ENCODE measurements at regions not wholly inside any gene's neighbourhood (a gene's known extent, or its start where the extent isn't known, plus 50 kb on each side); places are given as distances from the start of the nearest gene placed in this dataset.

DNA sequence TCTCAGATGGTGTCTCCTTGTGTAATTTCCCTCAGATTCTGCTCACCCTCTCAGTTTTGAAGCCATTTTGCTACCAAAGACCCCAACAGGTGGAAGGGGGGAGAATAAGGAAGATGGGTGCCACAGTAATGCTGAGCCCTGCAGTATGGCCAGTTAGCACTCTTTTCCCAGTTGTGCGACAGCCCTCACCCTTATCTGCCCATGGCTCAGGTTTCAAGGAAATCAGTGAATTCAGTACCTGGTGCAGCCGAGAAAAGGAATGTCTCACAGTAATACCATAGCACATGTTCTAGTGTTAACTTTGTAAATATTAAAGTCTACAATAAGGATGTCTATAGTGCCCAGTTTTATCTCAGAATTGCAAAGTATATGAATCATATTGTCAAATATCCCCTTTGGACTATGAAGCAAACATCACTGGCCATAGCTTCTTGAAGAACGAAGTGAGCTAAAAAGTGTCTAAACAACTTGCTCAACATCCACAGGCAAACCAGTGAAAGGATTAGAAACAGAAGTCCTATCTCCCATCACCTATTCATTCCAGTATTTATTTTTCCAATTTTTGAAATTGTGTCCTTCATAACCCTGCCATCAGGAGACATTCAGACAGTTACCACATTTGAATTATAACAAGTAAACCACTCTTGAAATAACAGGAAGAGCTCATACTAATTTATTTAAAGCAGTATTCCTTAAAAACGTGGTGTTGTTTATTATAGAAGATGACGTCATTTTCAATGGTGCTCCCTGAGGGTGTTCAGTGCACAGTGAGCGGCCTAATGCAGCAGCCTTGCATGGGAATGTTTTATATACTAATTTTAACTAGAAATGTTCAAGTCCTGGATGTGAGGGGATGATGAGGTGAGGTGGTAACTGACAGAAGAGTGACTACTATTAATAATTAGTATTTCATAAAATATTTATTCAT is 366.2 kb downstream of the TFAP2A start:
- Histone ChIP-seq H3K4me3 (ENCODE audit: low read length) (no peak overlapping the region), H3K27me3 (ENCODE audit: insufficient read depth, low read length) (no peaks in the 10 kb centered on the region), H3K9me3 (ENCODE audit: insufficient read depth, low read depth, low read length) (peaks cover 3% of the 10 kb centered on the region; the same call in 1 of the 2 replicates), H3K27ac (ENCODE audit: low read length) (no peak overlapping the region), H3K4me1 (ENCODE audit: insufficient read depth, low read length) (no peaks in the 10 kb centered on the region), H3K36me3 (ENCODE audit: insufficient read depth, low read depth, low read length) (no peaks in the 10 kb centered on the region), H3K9ac (ENCODE audit: low read depth, low read length) (no peak overlapping the region)

DNA sequence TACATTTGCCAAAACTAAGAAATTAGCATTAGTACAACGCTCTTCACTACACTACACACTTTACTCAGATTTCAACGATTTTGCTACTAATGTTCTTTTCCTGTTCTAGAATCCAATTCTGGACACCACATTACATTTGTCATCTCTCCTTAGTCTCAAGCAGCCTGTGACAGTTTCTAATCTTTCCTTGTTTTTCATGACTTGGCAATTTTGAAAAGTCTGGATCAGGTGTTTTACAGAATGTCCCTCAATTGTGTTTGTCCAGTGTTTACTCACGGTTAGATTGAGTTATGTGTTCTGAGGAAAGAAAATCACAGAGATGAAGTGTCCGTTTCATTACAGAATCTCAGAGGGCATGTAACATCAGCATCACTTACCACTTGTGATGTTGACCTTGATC is 372.6 kb downstream of the TFAP2A start:
- Histone ChIP-seq H3K27ac (ENCODE audit: low read length) (no peak overlapping the region), H3K36me3 (ENCODE audit: insufficient read depth, low read depth, low read length) (no peaks in the 10 kb centered on the region), H3K27me3 (ENCODE audit: insufficient read depth, low read length) (no peaks in the 10 kb centered on the region), H3K4me1 (ENCODE audit: insufficient read depth, low read length) (no peaks in the 10 kb centered on the region), H3K4me3 (ENCODE audit: low read length) (no peak overlapping the region), H3K9me3 (ENCODE audit: insufficient read depth, low read depth, low read length) (no peaks in the 10 kb centered on the region), H3K9ac (ENCODE audit: low read depth, low read length) (no peak overlapping the region)

DNA sequence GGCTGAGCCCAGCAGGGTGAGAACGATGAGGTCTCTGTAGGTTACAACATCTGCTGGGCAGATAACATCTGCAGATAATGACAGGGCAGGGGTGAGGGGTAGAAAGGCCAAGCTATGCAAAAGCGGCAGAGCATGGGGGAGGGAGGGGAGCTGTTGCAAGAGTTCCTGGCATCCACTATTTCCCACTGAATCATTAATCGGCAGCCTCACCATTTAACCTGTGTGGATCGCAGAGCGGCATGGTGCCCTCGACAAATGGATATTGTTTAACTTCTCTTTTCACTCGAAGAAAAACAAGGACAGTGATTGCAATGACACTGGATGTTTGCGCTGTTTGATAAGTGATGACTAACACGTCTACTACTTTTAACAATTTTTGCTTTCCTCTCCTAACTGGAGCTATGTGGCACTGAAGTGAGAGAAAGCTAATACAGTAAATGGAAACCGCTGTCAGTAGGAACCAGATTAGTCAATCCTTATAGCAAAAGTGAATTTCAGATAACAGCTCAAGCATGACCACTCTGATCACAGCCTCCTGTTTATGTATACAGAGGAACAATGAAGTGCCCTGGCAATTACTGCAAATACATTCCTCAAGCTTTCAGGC is 381.5 kb downstream of the TFAP2A start:
- no peak overlapping the region for H3K4me3 ChIP-seq (ENCODE audit: low read length)

DNA sequence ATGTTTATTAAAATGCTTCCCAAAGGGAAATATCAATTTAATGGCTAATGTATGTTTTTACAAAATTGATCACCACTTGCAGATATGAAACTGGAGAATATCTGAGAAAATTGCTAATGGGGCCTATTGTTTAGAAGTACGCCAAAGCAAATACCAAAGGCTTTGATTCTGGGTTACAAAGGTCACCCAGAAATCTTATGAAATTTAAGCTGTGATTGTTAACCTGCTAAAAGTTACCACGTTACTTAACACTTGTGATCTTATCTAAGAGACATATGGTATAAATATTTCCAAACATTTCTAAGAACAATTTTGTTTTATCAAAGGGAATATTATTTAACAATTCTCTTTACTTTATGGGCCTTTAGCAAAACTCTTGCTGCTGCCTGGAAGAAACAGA is 383.3 kb downstream of the TFAP2A start:
- no peak overlapping the region for H3K9ac ChIP-seq (ENCODE audit: low read depth, low read length)
- no peak overlapping the region for H3K4me3 ChIP-seq (ENCODE audit: low read length)
- H3K27ac ChIP-seq (ENCODE audit: low read length), result no peak overlapping the region
- no peaks in the 10 kb centered on the region for H3K36me3 ChIP-seq (ENCODE audit: insufficient read depth, low read depth, low read length)
- no peaks in the 10 kb centered on the region for H3K27me3 ChIP-seq (ENCODE audit: insufficient read depth, low read length)
- no peaks in the 10 kb centered on the region for H3K9me3 ChIP-seq (ENCODE audit: insufficient read depth, low read depth, low read length)
- H3K4me1 ChIP-seq (ENCODE audit: insufficient read depth, low read length), result no peaks in the 10 kb centered on the region

More for the DNA sequence above, 381.5 kb downstream of the TFAP2A start:
- H3K27me3 ChIP-seq (ENCODE audit: insufficient read depth, low read length), result no peaks in the 10 kb centered on the region
- H3K36me3 ChIP-seq (ENCODE audit: insufficient read depth, low read depth, low read length), result no peaks in the 10 kb centered on the region
- no peak overlapping the region for H3K9ac ChIP-seq (ENCODE audit: low read depth, low read length)
- H3K27ac ChIP-seq (ENCODE audit: low read length), result no peak overlapping the region
- H3K4me1 ChIP-seq (ENCODE audit: insufficient read depth, low read length), result no peaks in the 10 kb centered on the region
- no peaks in the 10 kb centered on the region for H3K9me3 ChIP-seq (ENCODE audit: insufficient read depth, low read depth, low read length)

DNA sequence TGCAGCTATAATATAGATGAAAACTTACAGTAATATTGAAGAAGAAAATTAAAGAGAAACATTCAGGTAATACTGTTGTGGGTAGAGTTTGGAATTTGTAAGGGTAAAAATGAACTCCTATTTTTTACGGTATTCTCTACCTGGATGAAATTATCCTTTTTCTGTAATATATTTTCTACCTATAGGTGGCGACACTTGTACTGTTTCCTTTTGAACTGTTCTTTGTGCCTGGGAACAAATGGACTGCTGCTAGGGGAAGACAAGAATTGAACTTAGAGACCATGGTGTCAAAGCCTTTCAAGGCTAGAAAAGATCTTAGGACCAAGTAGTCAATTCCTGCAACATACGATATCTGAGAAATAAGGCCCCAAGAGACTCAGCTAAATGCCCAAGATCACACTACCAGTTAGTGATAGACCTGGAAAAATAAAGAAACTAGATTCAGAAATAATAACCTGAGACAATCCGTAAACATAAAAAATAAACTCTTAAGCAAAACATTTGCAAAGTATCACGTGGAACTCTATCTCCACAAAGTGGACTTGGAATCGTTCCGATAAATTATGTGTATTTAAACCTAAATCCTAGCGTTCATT is 383.8 kb downstream of the TFAP2A start:
- Histone ChIP-seq H3K27me3 (ENCODE audit: insufficient read depth, low read length) (no peaks in the 10 kb centered on the region), H3K4me3 (ENCODE audit: low read length) (no peak overlapping the region), H3K27ac (ENCODE audit: low read length) (no peak overlapping the region), H3K36me3 (ENCODE audit: insufficient read depth, low read depth, low read length) (no peaks in the 10 kb centered on the region), H3K4me1 (ENCODE audit: insufficient read depth, low read length) (no peaks in the 10 kb centered on the region), H3K9me3 (ENCODE audit: insufficient read depth, low read depth, low read length) (no peaks in the 10 kb centered on the region), H3K9ac (ENCODE audit: low read depth, low read length) (no peak overlapping the region)

DNA sequence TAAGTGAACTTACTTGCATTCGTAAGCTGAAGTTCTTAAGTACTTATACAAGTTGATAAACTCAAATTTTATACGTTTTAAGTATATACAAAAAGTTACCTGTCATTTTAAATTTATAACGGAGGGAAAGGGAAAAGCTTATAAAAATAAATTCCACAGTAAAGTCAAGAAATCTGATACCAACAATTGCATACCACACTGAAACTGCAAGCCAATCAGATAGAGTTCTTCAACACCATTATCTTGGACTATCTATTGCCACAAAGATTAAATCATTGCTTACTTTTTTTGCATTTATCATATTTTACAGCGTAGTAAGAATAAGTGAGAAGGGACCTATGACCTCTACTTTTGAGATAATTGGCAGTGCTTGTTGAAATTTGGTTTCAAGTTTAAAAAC is 386.7 kb downstream of the TFAP2A start:
- Histone ChIP-seq H3K9ac (ENCODE audit: low read depth, low read length) (no peak overlapping the region), H3K27ac (ENCODE audit: low read length) (no peak overlapping the region), H3K9me3 (ENCODE audit: insufficient read depth, low read depth, low read length) (no peaks in the 10 kb centered on the region), H3K4me1 (ENCODE audit: insufficient read depth, low read length) (no peaks in the 10 kb centered on the region), H3K27me3 (ENCODE audit: insufficient read depth, low read length) (no peaks in the 10 kb centered on the region), H3K4me3 (ENCODE audit: low read length) (no peak overlapping the region), H3K36me3 (ENCODE audit: insufficient read depth, low read depth, low read length) (no peaks in the 10 kb centered on the region)

DNA sequence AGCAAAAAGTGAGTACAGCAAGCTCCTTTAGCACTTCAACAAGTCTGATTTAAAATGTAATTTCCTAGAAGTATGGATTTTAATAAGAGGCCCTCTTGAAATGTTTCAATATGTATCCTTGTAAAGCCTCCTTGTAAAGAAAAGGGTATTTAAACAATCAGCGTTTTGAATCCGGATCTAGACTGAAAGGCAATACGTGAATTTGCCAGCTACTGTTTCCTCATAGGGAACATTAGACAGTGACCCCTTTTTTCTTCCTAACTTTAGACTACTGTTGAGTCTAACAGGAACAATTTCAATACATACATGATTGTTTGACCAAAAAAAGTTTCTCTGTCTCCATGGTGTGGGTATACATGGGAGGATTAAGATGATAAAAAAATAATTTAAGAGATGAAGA is 395.0 kb downstream of the TFAP2A start:
- Histone ChIP-seq H3K27ac (ENCODE audit: low read length) (no peak overlapping the region), H3K4me1 (ENCODE audit: insufficient read depth, low read length) (no peaks in the 10 kb centered on the region), H3K27me3 (ENCODE audit: insufficient read depth, low read length) (no peaks in the 10 kb centered on the region), H3K9ac (ENCODE audit: low read depth, low read length) (no peak overlapping the region), H3K9me3 (ENCODE audit: insufficient read depth, low read depth, low read length) (no peaks in the 10 kb centered on the region), H3K36me3 (ENCODE audit: insufficient read depth, low read depth, low read length) (no peaks in the 10 kb centered on the region), H3K4me3 (ENCODE audit: low read length) (no peak overlapping the region)

DNA sequence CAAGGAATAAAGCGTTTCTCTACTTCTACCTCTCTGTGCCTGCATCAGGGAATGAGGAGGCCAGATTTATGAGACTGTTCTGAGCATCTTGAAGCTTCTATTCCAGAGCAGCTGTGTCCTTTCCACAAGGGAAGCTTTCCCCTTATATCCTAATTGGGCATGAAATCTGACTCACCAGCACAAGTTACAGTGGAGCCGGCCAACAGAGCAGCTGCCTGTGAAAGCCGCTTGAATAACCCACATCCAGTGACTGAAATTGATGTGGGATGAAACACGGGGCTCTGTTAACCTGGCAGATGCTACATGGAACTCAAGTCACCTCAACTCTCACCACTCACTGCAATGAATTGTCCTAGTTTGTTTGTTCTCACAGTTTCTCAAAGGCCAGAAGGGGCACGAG is 400.3 kb downstream of the TFAP2A start:
- Histone ChIP-seq H3K27me3 (ENCODE audit: insufficient read depth, low read length) (no peaks in the 10 kb centered on the region), H3K4me1 (ENCODE audit: insufficient read depth, low read length) (no peaks in the 10 kb centered on the region), H3K36me3 (ENCODE audit: insufficient read depth, low read depth, low read length) (no peaks in the 10 kb centered on the region), H3K4me3 (ENCODE audit: low read length) (no peak overlapping the region), H3K9me3 (ENCODE audit: insufficient read depth, low read depth, low read length) (peaks cover 9% of the 10 kb centered on the region; the same call in 1 of the 2 replicates), H3K9ac (ENCODE audit: low read depth, low read length) (no peak overlapping the region), H3K27ac (ENCODE audit: low read length) (no peak overlapping the region)

DNA sequence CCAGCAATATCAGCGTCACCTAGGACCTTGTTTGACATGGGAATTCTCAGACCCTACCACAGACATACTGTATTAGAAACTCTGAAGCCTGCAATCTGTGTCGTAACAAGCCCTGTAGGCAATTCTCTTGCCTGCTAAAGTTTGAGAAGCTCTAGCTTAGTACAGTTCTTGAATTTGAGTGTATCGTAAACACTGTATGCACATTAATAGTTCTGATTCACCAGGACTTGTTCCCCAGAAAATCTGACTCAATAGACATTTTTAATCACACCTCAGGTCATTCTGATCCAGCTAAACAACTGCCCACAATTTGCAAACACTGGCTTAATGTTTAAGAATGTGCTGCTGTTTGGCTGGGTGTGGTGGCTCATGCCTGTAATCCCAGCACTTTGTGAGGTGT is 414.3 kb downstream of the TFAP2A start:
- Histone ChIP-seq H3K4me3 (ENCODE audit: low read length) (no peak overlapping the region), H3K36me3 (ENCODE audit: insufficient read depth, low read depth, low read length) (no peaks in the 10 kb centered on the region), H3K9me3 (ENCODE audit: insufficient read depth, low read depth, low read length) (no peaks in the 10 kb centered on the region), H3K27me3 (ENCODE audit: insufficient read depth, low read length) (no peaks in the 10 kb centered on the region), H3K9ac (ENCODE audit: low read depth, low read length) (no peak overlapping the region), H3K4me1 (ENCODE audit: insufficient read depth, low read length) (no peaks in the 10 kb centered on the region), H3K27ac (ENCODE audit: low read length) (no peak overlapping the region)

DNA sequence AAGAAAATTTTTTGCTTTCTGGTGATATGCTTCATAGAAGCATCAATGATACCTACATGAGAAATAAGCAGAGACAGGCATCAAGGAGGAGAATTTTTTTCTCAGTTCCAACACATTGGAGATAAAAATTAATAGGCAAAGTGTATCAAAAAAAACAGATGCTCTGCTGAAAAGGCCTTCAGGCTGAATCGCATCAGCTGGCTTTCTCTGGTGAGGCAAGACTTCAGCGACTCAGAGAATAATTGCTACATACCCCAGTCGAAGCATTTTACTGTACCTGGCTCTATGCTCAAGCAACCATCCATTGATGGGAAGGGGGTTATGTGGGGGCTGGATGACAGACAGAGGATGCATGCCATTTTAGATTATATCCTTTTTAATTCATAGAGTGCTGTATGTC is 415.1 kb downstream of the TFAP2A start:
- Histone ChIP-seq H3K4me3 (ENCODE audit: low read length) (no peak overlapping the region), H3K27ac (ENCODE audit: low read length) (no peak overlapping the region), H3K9me3 (ENCODE audit: insufficient read depth, low read depth, low read length) (no peaks in the 10 kb centered on the region), H3K4me1 (ENCODE audit: insufficient read depth, low read length) (no peaks in the 10 kb centered on the region), H3K9ac (ENCODE audit: low read depth, low read length) (no peak overlapping the region), H3K36me3 (ENCODE audit: insufficient read depth, low read depth, low read length) (no peaks in the 10 kb centered on the region), H3K27me3 (ENCODE audit: insufficient read depth, low read length) (no peaks in the 10 kb centered on the region)

DNA sequence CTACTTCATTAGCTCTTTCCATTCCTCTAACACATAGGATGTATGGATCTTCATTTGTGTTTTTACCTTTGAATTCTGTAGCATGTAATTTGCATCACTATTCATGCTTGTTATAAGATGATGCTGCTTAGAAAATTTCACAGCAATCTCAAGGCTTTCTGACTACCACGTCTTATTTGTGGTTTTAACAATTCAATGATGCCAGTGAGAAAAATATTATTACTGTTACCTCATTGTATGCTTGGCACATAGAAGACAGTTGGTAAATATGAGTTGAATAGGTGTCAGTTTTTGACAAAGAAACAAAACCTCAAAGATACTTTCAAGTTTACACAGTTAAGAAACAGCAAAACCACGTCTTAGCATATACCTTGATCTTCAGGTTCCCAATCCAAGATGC is 428.6 kb downstream of the TFAP2A start:
- H3K4me3 ChIP-seq (ENCODE audit: low read length), result no peak overlapping the region
- no peaks in the 10 kb centered on the region for H3K27me3 ChIP-seq (ENCODE audit: insufficient read depth, low read length)
- no peaks in the 10 kb centered on the region for H3K36me3 ChIP-seq (ENCODE audit: insufficient read depth, low read depth, low read length)
- no peak overlapping the region for H3K9ac ChIP-seq (ENCODE audit: low read depth, low read length)
- no peak overlapping the region for H3K27ac ChIP-seq (ENCODE audit: low read length)
- peaks cover 7% of the 10 kb centered on the region; the same call in 1 of the 2 replicates for H3K9me3 ChIP-seq (ENCODE audit: insufficient read depth, low read depth, low read length)
- no peaks in the 10 kb centered on the region for H3K4me1 ChIP-seq (ENCODE audit: insufficient read depth, low read length)

DNA sequence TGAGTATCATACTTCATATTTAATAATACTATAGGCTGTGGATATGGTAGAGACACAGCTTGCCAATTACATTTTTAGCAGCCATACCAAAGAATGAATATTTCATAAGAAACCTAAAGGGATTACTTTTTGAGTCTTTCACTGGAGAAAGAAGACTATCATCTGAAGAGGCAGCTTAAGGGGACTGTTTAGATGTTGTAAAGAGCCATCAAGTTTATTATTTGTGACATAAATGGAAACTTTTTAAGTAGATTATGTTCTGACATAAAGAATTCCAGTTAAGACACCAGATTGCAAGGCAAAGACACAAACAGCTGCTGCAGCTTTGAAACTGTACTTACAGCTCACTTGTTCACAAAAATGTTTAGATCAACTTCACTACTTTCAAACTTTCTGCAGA is 429.4 kb downstream of the TFAP2A start:
- no peaks in the 10 kb centered on the region for H3K36me3 ChIP-seq (ENCODE audit: insufficient read depth, low read depth, low read length)
- no peaks in the 10 kb centered on the region for H3K4me1 ChIP-seq (ENCODE audit: insufficient read depth, low read length)
- peaks cover 7% of the 10 kb centered on the region; the same call in 1 of the 2 replicates for H3K9me3 ChIP-seq (ENCODE audit: insufficient read depth, low read depth, low read length)
- H3K27me3 ChIP-seq (ENCODE audit: insufficient read depth, low read length), result no peaks in the 10 kb centered on the region
- no peak overlapping the region for H3K9ac ChIP-seq (ENCODE audit: low read depth, low read length)
- H3K4me3 ChIP-seq (ENCODE audit: low read length), result no peak overlapping the region
- H3K27ac ChIP-seq (ENCODE audit: low read length), result no peak overlapping the region
